Esophagus muscularis mucosa (tissue), 3 donors: ENCODE measurements at regions not wholly inside any gene's neighbourhood (a gene's known extent, or its start where the extent isn't known, plus 50 kb on each side); places are given as distances from the start of the nearest gene placed in this dataset.

Experiments used
- CTCF ChIP-seq, 3 experiments: fragments of 200-600 bp in 2 of 3; fragments of 450-650 bp in 1 of 3; sonication (generic) in 2 of 3; IDR thresholded peaks; one replicate each; pipeline ENCODE4 v1.5.1; 2017 to 2019; ENCODE audit warnings: antibody characterized with exemption in 3 of 3, mild to moderate bottlenecking in 2 of 3, moderate library complexity in 1 of 3
- EP300 ChIP-seq: sonication (generic); formaldehyde crosslinking; IDR thresholded peaks from one replicate; pipeline ENCODE4 v1.6.1; 2017; ENCODE audit warnings: antibody characterized with exemption

- no peak for TF ChIP-seq CTCF (IDR thresholded peaks at IDR 0.05)
- TF ChIP-seq EP300, result no peak
Observed at GRCh38 chr16:86228713-86229112, 281.6 kb upstream of the FOXF1 start.
